ENCODE measurements at regions not wholly inside any gene's neighbourhood (a gene's known extent, or its start where the extent isn't known, plus 50 kb on each side); places are given as distances from the start of the nearest gene placed in this dataset.

DNA sequence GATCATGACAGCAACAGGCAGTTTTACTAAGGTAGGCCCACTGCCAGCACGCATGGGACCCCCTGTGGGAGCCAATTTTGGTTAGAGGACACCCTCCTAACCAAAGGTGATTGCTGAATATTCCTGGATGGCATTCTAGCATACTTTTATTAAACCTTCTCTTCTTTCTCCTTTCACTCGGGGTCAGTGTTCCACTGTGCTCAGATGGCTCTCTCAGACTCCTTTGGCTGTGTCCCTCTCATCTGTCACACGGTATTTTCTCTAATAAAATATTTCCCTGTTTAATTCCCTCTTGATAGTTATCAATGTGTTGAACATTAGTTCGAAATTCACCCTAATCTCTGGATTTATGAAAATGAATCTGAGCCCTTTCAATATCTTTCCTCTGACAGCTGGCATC is 1315.3 kb downstream of the FSTL5 start:
- TF ChIP-seq, protein P1, sequence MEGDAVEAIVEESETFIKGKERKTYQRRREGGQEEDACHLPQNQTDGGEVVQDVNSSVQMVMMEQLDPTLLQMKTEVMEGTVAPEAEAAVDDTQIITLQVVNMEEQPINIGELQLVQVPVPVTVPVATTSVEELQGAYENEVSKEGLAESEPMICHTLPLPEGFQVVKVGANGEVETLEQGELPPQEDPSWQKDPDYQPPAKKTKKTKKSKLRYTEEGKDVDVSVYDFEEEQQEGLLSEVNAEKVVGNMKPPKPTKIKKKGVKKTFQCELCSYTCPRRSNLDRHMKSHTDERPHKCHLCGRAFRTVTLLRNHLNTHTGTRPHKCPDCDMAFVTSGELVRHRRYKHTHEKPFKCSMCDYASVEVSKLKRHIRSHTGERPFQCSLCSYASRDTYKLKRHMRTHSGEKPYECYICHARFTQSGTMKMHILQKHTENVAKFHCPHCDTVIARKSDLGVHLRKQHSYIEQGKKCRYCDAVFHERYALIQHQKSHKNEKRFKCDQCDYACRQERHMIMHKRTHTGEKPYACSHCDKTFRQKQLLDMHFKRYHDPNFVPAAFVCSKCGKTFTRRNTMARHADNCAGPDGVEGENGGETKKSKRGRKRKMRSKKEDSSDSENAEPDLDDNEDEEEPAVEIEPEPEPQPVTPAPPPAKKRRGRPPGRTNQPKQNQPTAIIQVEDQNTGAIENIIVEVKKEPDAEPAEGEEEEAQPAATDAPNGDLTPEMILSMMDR (conservative IDR thresholded peaks at IDR 0.05) = no peak
- H3K27me3 Mint-ChIP-seq (ENCODE audit: low read depth) = no peaks in the 10 kb centered on the region
- H3K9me3 Mint-ChIP-seq = no peaks in the 10 kb centered on the region
- peaks cover 11% of the 10 kb centered on the region for H3K4me1 Mint-ChIP-seq
- H3K36me3 Mint-ChIP-seq (ENCODE audit: low read depth) = no peaks in the 10 kb centered on the region
- H3K4me3 Mint-ChIP-seq = no peak overlapping the region
- no peak for DNase-seq (ENCODE audit: low read depth, low spot score)
- no peak overlapping the region for H3K27ac Mint-ChIP-seq (ENCODE audit: unreplicated experiment)

DNA sequence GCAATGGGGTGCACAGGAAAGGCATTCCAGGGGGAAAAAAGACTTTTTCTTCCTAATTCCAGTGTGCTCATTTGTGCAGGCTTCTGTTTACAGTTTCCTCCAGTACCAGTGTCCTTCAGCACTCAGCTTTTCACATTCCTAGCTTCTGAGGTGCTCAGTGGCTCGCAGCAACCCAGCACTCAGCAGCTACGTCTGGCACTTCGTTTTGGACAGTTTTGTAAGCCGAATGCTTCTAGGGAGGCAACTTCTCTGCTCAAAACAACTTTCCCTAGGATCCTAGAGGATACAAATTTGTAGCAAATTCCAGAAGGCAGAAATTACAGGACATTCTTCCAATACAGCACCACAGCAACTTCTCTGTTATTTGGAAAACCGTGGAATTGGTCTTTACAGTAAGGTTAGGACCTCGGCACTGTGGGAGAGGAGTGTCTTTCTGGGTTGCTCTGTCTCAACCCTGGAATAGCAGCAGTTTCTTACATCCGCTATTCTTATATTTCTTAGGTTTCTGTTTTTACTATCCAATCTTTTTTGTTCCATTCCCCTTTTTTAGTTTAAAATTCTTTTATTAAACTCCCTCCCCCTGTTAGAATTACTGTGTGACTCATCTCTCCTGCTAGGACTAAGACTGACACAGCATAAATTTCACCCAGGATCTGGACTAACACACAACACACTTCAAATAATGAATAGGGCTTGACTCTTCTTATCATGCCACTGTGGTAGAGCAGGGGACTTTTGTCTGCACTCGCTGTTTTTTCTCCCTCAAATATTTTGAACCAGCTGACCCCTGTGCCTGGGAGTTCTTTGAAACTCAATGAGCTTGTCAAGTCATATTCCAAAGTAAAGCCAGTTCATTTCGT is 1314.7 kb downstream of the FSTL5 start:
- H3K36me3 Mint-ChIP-seq (ENCODE audit: low read depth) = no peaks in the 10 kb centered on the region
- no peak for DNase-seq (ENCODE audit: low read depth, low spot score)

DNA sequence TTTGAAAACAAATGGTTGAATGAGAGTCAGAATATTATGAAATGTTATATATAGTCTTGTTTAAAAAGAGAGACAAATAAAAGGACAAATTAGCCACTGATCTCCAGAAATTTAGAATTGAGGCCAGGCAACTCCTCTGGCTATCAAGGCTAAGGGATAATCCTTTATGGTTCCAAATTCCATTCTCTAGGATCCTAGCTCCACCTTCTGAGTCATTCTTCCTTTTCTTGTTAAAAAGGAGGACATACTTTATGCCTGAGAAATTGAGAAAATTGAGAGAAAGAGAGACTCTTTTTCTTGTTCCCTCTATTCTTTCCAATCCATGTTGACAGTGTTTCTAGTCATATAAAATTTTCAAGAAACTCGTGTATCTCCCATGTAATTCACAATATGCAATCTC is 1299.5 kb downstream of the FSTL5 start:
- TF ChIP-seq, protein P1 (conservative IDR thresholded peaks at IDR 0.05) = no peak
- Mint-ChIP-seq H3K36me3 (ENCODE audit: low read depth) (no peaks in the 10 kb centered on the region), H3K4me3 (no peak overlapping the region), H3K27me3 (ENCODE audit: low read depth) (no peaks in the 10 kb centered on the region), H3K27ac (ENCODE audit: unreplicated experiment) (no peak overlapping the region), H3K9me3 (no peaks in the 10 kb centered on the region), H3K4me1 (no peaks in the 10 kb centered on the region)
- no peak for DNase-seq (ENCODE audit: low read depth, low spot score)

More for the DNA sequence above, 1314.7 kb downstream of the FSTL5 start:
- Mint-ChIP-seq H3K4me1 (peaks cover 11% of the 10 kb centered on the region), H3K9me3 (no peaks in the 10 kb centered on the region), H3K27me3 (ENCODE audit: low read depth) (no peaks in the 10 kb centered on the region), H3K4me3 (no peak overlapping the region), H3K27ac (ENCODE audit: unreplicated experiment) (no peak overlapping the region)
- TF ChIP-seq, protein P1 (conservative IDR thresholded peaks at IDR 0.05) = no peak

DNA sequence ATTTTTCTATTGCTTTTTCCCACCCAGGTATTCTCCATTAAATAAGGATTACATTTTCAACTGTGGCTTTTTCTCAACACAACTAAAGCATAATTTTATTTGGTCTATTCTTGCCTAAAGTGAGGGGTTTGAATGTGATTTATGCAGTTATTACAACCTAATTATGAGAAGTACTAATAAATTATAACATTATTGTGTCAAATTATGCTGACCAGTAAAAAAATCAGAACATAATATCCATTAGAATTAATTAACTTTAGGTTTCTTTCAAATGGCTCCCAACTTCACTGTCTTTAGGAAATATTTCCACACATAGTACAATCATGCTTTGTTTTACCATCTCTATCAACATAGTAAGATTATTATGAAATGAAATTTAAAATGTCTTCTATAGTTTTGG is 1293.9 kb downstream of the FSTL5 start:
- Mint-ChIP-seq H3K4me1 (no peaks in the 10 kb centered on the region), H3K4me3 (no peak overlapping the region), H3K36me3 (ENCODE audit: low read depth) (no peaks in the 10 kb centered on the region), H3K27me3 (ENCODE audit: low read depth) (no peaks in the 10 kb centered on the region), H3K27ac (ENCODE audit: unreplicated experiment) (no peak overlapping the region), H3K9me3 (peaks cover 3% of the 10 kb centered on the region)
- DNase-seq (ENCODE audit: low read depth, low spot score) = no peak
- TF ChIP-seq, protein P1 (conservative IDR thresholded peaks at IDR 0.05) = no peak

DNA sequence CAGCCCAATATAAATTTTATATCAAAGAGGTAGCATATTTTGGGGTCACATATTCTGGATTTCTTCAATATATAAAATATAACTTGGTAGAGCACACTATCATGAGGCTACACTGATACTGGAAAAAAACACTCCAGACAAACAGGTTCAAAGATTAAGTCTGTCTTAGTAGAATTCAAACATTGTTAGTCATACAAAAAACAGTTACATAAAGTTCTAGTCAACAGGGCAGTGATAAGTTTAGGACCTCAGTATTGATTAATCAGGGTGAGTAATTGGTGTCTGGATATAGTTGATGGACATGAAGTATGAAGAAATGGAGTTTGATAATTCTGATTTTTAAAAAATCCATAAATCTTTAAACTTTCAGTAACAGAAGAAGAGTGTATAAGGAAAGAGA is 1291.3 kb downstream of the FSTL5 start:
- no peak for DNase-seq (ENCODE audit: low read depth, low spot score)
- H3K4me3 Mint-ChIP-seq = no peak overlapping the region
- H3K9me3 Mint-ChIP-seq = peaks cover 3% of the 10 kb centered on the region
- no peaks in the 10 kb centered on the region for H3K4me1 Mint-ChIP-seq
- no peak overlapping the region for H3K27ac Mint-ChIP-seq (ENCODE audit: unreplicated experiment)
- no peaks in the 10 kb centered on the region for H3K27me3 Mint-ChIP-seq (ENCODE audit: low read depth)
- TF ChIP-seq, protein P1 (conservative IDR thresholded peaks at IDR 0.05) = no peak
- no peaks in the 10 kb centered on the region for H3K36me3 Mint-ChIP-seq (ENCODE audit: low read depth)

Measured in neural crest cell (in vitro differentiated cells).